GM12878 (cell line): ENCODE measurements at regions not wholly inside any gene's neighbourhood (a gene's known extent, or its start where the extent isn't known, plus 50 kb on each side); places are given as distances from the start of the nearest gene placed in this dataset.

Experiments
- BHLHE40 ChIP-seq, 2 experiments: fragments of 450-650 bp in 1 of 2; IDR thresholded peaks; 2 replicates each; pipeline ENCODE4 v1.6.1; 2011 to 2017; ENCODE audit warnings: low read depth in 2 of 2, borderline replicate concordance in 1 of 2, improper control_type of control experiment in 1 of 2, low read length in 1 of 2, mild to moderate bottlenecking in 1 of 2
- CHD2 ChIP-seq: IDR thresholded peaks from 2 replicates; pipeline ENCODE4 v1.6.1; 2011; ENCODE audit warnings: low read depth, low read length, improper control_type of control experiment, borderline replicate concordance
- FOXM1 ChIP-seq: IDR thresholded peaks from 2 replicates; pipeline ENCODE4 v1.6.1; 2012; ENCODE audit warnings: low read depth, mild to moderate bottlenecking, inconsistent platforms, low read length, moderate library complexity
- HDAC2 ChIP-seq: fragments of 200-600 bp; sonication (generic); IDR thresholded peaks from 2 replicates; pipeline ENCODE4 v1.6.1; 2017
- JUND ChIP-seq: IDR thresholded peaks from 2 replicates; pipeline ENCODE4 v1.6.1; 2012; ENCODE audit warnings: low read depth, mild to moderate bottlenecking, low read length, improper control_type of control experiment, moderate library complexity
- MTA2 ChIP-seq: fragments of 450-650 bp; IDR thresholded peaks from 2 replicates; pipeline ENCODE4 v1.6.1; 2016; ENCODE audit warnings: low read depth, mild to moderate bottlenecking, moderate library complexity
- NR2F1 ChIP-seq: fragments of 450-650 bp; conservative IDR thresholded peaks from 2 replicates; pipeline ENCODE4 v1.6.1; 2017; ENCODE audit warnings: mild to moderate bottlenecking
- RAD51 ChIP-seq: fragments of 450-650 bp; IDR thresholded peaks from 2 replicates; pipeline ENCODE4 v1.6.1; 2016; ENCODE audit warnings: moderate library complexity, mild to moderate bottlenecking, inconsistent platforms
- RUNX3 ChIP-seq: IDR thresholded peaks from 2 replicates; pipeline ENCODE4 v1.6.1; 2012; ENCODE audit warnings: low read length, inconsistent platforms
- SMAD1 ChIP-seq: fragments of 450-650 bp; IDR thresholded peaks from 2 replicates; pipeline ENCODE4 v1.6.1; 2018; ENCODE audit warnings: mild to moderate bottlenecking, low read depth; ENCODE audit not compliant: partially characterized antibody
- SMC3 ChIP-seq: IDR thresholded peaks from 2 replicates; pipeline ENCODE4 v1.6.1; 2011; ENCODE audit warnings: low read length, improper control_type of control experiment, borderline replicate concordance
- ZBTB40 ChIP-seq: fragments of 450-650 bp; IDR thresholded peaks from 2 replicates; pipeline ENCODE4 v1.6.1; 2016; ENCODE audit warnings: mild to moderate bottlenecking, moderate library complexity, borderline replicate concordance
- ZNF274 ChIP-seq: IDR thresholded peaks from one replicate; pipeline ENCODE4 v1.8.0; 2011; ENCODE audit not compliant: insufficient read length, insufficient read depth
- ZNF592 ChIP-seq: fragments of 450-650 bp; IDR thresholded peaks from 2 replicates; pipeline ENCODE4 v1.6.1; 2017; ENCODE audit warnings: mild to moderate bottlenecking, moderate library complexity

- no peak for TF ChIP-seq ZNF592
- no peak for TF ChIP-seq BHLHE40 (IDR thresholded peaks at IDR 0.05; ENCODE audit: borderline replicate concordance in 1 of 2, low read depth in 2 of 2, low read length in 1 of 2)
- TF ChIP-seq RUNX3, result no peak
- no peak for TF ChIP-seq ZNF274
- TF ChIP-seq CHD2, result no peak
- no peak for TF ChIP-seq SMAD1
- TF ChIP-seq NR2F1, result no peak
- TF ChIP-seq MTA2, result no peak
- no peak for TF ChIP-seq RAD51
- TF ChIP-seq HDAC2, result no peak
- no peak for TF ChIP-seq ZBTB40
- TF ChIP-seq JUND, result no peak
- no peak for TF ChIP-seq FOXM1
- no peak for TF ChIP-seq SMC3
Observed at GRCh38 chr10:30791197-30791611, 161.7 kb upstream of the LYZL2 start (continued).
